ENCODE measurements at regions not wholly inside any gene's neighbourhood (a gene's known extent, or its start where the extent isn't known, plus 50 kb on each side); places are given as distances from the start of the nearest gene placed in this dataset.
A peak's percentile ranks its signal among the peaks of the same experiment; 100 is the strongest.

DNA sequence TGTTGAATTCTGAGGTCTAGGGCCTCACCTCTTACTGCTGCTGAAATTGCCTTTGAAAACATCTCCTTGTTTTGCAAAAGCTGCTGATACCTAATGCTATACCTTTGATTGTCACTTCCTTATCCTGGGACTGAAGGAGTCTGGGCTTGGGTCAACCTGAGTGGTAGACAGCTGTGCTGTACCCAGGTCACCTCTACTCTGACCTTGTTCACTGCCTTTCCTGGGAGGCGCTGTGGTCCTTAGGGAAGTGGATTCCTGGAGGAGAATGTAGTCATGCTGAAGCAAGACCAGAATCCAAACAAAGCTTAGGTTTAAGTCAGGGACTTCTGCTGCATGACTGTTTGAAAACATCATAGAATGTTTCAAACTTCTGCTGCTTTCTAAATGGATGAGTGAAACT lies 191.4 kb downstream of the SNAPC1 start:
- no peak for DNase-seq

DNA sequence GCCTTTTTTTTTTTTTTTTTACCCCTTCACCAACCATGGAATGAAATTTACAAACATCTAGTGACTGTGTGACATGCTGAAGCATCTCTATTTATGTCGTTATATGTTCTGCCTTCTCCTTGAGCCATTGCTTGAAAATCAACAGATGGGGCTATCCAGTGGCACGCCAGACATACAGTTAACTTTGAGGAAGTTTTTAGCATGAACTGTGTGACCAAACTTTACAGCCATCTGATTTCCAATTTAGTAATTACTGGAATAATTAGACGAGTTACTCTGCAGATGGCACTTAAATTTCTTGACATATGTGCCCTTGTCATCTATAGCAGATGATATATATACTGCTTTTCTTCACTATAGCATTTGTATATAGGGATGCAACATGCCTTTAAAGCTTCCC lies 192.1 kb downstream of the SNAPC1 start:
- DNase-seq: no peak

DNA sequence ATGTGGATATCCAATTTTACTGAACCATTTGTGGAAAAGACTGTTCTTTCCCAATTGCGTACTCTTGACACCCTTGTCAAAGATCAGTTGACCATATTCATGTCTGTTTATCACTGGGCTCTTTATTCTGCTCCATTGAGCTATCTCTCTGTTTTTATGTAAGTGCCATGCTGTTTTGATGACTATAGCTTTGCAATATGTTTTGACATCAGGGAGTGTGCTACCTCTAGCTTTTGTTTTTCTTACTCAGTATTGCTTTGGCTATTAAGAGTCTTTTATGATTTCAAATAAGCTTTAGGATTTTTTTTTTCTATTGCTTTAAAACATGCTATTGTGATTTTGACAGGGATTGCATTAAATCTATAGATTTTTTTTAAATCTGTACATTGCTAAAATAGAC lies 194.3 kb downstream of the SNAPC1 start:
- no peak for DNase-seq

DNA sequence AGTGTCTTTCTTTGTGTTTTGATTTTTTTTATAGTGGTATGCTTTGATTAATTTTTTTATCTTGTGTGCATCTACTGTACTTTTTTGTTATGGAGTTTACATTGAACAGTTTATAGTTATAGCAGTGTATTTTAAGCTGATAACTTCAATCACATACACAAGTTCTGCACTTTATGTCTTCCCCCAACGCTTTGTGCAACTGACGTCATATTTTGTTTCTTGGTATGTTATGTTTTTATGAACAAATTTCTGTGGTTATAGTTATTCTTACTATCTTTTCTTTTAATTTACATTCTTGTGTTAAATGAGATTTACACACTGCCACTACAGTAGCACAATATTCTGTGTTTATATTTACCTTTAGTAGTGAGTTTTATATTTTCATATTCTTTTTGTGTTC lies 197.1 kb downstream of the SNAPC1 start:
- DNase-seq: no peak

DNA sequence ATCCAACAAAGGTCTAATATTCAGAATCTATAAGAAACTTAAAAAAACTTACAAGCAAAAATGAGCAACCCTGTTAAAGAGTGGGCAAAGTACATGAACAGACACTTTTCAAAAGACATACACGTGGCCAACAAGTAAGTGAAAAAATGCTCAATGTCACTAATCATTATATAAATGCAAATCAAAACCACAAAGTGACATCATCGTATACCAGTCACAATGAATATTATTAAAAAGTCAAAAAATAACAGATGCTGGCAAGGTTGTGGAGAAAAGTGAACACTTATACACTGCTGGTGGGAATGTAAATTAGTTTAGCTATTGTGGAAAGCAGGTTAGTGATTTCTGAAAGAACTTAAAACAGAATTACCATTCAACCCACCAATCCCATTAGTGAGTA lies 199.1 kb downstream of the SNAPC1 start:
- DNase-seq: no peak

DNA sequence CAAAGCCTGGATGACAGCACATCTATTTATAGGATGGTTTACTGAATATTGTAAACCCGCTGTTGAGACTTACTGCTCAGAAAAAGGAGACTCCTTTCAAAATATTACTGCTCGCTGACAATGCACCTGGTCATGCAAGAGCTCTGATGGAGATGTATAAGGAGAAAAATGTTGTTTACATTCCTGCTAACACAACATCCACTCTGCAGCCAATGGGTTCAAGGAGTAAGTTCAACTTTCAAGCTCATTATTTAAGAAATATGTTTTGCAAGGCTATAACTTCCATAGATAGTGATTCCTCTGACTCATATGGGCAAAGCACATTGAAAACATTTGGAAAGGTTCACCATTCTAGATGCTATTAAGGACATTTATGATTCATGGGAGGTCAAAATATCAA lies 201.7 kb downstream of the SNAPC1 start:
- DNase-seq: no peak

DNA sequence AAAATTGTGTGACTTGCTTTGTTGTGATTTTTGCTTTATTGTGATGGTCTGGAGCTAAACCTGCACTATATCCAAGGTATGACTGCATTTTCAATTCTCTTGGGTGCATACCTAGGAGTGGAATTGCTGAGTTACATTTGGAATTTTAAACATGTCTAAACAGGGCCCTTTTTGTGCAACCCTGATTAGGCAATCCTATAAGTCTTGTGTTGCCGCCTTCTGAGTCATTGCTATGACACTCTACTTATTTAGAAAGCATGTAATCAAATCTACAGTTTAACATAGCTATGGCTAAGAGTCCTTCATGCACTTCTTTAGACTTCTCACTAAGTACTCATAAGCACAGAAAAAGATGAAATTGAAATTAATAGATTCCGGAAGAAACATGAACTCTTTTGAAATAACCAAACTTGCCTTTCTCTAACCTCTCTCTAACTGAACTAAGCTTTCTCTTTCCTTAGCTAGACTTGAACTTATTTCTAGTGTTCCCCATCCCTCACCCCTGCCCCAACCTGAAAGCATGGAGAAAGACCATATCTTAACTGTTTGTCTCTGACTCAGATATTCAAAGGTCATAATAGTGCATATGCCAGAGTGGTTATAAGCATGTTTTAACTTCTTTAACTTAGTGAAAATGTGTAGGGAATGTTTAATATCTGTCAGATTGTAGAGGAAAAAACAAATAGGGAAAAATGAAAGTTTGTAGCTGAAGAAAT lies 203.0 kb downstream of the SNAPC1 start:
- no peak for DNase-seq

DNA sequence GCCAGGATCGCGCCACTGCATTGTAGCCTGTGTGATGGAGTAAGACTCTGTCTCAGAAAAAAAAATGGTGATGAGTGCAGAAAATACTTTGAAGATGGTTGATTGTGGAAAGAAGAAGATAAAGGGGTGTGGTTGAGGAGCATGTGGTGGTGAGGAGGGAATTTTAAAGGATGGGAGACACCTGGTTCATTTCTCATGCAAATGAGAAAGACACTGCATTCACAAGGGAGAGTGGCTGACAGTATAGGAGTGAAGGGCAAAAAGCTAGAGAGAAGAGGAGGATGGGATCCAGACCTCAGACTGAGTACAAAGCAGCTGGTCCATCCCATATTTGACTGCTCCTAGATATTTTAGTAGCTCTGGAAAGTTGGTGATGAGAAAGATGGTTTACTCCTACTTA lies 206.0 kb downstream of the SNAPC1 start:
- no peak for DNase-seq

DNA sequence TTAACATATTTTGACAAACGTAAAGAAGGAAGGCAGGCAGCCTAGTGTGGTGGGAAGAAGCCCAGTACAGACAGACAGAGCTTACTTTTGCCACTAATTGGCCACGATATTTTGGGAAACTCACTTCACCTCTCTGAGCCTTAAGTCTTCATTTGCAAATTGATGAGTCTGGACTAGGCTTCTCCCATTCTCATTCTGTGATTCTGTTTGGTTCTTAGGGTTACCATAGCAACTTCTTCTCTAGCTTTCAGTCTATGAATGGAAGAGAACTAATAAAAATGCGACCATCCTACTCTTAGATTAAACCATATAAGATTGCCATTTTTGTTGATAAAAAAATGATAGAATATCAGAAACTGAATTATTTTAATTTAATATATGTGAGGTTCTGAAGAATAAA lies 210.5 kb downstream of the SNAPC1 start:
- DNase-seq: no peak

DNA sequence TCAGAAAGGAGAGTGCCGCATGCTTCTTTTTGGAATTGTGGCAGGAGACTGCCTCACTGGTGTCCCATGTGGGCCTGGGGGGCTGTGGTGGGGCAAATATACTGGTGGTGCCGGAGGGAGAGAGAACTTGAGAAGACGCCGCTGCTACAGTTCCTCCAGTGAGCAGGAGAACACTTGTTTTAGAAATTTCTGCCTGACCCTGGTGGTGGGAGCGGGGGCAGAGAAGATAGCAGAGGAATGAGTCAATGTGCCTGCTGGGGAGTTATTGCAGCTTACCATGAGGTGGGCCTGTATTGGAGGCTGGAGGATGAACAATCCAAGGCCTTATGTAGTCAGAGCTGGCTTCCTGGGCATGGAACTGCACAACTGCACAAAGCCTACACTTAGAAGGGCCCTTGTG lies 211.8 kb downstream of the SNAPC1 start:
- no peak for DNase-seq

DNA sequence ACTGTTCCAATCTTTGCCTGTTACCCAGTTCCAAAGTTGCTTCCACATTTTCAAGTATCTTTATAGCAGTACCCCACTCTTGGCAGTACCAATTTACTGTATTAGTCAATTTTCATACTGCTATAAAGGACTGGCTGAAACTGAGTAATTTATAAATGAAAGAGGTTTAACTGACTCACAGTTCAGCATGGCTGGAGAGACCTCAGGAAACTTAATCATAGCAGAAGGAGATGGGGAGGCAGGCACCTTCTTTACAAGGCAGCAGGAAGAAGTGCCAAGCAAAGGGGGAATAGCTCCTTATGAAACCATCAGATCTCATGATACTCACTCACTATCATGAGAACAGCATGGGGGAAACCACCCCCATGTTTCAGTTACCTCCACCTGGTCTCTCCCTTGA lies 215.0 kb downstream of the SNAPC1 start:
- no peak for DNase-seq

DNA sequence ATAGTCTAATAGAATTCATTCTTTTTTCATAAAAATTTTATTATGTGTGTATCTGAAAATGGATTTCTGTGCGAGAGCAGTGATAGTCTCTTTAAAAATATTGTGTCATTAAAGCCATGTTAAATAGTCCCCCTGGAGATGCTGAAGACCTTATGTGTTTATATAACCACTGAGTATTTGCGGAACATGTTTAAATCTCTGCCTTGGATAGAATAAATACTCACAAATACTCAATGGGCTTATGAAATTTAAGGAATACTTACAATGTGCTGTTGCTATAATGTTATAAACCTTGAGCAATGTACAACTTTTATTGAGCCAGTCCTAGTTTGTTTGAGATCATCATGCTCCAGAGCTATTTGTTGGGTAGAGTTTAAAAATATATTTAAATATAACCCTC lies 226.0 kb downstream of the SNAPC1 start:
- no peak for DNase-seq

DNA sequence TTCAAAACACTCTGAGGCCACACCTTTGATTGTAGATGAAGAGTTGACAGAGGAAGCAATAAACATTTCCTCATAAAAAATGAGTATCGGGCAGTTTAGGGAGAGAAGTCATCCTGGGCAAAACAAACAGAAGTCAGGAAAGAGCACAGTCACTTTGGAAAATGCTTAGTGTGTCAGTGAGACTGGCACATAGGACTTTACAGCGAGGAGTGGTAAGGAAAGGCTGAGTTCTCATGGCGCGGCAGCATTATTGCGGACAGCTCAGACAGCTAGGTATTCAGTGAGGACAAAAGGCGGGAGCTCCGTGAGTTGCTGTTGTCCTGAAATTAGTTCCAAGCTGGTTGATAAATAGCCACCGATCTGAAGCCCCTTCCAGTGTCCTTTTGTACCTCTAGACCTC lies 229.9 kb downstream of the SNAPC1 start:
- no peak for DNase-seq

DNA sequence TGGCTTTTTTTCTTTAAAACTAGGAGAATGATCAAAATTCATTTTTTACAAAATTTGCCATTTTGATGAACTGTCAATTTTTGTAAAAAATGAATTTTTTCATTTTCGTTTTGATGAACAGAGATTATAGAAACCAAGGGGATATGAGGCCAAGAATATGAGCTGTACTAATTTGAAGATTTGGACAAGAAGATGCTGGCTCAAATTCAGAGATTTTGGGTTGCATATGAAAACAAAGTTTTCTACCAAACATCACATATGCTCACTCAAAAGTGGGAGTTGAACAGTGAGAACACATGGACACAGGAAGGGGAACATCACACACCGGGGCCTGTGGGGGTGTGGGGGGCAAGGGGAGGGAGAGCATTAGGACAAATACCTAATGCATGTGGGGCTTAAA lies 230.7 kb downstream of the SNAPC1 start:
- DNase-seq: no peak

DNA sequence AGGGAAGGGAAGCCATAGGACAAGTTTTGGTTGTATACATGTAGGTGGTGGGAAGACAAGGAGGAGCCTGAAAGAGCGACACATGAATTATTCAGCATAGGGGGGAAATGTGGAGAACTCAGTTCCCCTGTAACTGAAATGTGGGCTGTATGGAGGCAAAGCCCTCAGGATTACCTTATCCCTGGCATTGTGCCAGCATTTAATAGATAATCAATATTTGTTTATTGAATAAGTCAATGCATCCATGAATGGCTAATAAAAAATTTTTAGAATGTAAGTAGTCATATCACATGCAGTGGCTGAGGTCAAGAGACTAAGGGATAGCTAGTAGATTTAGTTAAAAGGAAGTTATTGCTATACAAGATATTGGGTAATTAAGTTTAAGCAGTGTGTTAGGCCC lies 232.4 kb downstream of the SNAPC1 start:
- no peak for DNase-seq

DNA sequence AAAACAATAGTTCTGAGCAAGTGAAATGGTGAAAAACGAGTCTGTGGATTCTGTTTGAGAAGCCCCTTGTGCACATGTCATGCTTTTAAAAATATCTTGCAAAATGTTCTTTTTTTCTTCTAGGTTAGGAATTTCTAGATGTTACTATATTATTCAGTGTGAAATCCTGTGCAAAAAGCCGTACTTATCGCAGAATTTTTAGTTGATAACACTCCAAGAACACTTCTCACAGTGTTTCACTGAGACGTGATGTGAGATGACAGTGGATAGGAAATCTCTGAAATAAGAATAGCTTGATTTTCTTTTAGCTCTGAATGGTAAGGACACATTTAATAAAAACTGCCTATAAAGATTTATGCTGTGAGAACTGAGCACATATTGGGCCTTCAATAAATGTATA lies 234.5 kb downstream of the SNAPC1 start:
- no peak for DNase-seq

DNA sequence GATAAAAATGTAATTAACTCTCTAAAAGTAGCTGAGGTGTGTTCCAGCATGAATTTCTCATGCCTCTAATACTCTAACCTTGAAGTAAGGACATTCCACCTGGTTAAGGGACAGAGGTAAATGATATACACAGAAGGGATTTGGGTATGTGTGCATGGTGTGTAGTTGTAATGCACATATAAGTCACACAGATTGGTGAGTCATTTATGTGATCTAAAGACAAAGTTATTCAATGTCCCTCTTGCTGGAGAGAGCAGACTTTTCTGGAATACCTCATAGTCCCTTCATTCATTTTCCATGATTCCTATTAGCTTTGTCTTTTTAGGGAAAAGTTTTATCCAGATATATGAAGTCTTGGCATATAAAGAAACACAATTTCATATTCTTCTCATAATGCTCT lies 234.9 kb downstream of the SNAPC1 start:
- DNase-seq: no peak

DNA sequence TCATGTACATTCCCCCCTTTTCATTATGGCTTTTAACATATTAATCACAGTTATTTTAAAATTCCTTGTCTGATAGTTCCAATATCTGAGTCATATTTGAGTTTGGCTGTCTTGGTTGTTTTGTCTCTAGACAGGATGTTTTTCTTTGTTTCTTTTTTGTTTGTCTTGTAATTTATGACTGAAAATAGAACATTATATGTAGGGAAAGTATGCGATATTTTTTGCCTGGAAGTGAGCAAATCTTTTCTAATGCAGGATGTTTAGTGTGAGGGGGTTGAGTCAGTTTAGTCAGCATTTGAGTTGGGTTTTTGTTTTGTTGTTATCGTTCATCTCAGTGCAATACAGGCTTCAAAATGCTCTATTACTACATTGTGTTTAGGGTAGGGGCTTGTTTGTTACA lies 239.7 kb downstream of the SNAPC1 start:
- DNase-seq: no peak

DNA sequence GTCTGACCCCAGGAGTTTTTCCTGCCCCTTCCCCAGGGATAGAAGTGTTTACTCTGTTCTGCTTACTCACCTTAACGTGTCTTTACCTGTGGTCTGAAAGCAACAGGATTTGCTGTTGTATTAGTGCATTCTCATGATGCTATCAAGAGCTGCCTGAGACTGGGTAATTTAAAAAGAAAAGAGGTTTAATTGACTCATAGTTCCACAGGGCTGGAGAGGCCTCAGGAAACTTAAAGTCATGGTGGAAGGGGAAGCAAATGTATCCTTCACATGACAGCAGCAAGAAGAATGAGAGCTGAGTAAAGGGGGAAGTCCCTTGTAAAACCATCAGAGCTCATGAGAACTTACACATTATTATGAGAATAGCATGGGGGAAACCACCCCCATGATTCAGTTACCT lies 240.4 kb downstream of the SNAPC1 start:
- peak; percentile 41 for DNase-seq

DNA sequence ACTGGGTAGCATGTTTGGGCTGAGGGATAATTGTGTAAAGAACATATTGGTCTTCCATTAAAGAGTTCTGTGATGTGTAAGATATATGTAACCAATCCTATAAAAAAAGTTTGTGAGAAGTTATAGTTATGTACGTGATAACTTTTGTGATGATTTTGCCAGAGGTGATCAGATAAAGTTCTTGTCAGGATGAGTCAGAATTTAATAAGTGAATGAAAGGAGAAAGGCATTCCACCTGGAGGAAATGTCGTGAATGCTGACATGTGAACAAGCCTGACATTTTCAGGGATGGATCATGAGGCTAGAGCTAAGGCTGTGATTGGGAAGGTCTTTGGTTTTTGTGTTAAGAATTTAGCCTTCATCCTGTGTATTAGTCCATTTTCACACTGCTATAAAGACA lies 241.5 kb downstream of the SNAPC1 start:
- DNase-seq: no peak

DNA sequence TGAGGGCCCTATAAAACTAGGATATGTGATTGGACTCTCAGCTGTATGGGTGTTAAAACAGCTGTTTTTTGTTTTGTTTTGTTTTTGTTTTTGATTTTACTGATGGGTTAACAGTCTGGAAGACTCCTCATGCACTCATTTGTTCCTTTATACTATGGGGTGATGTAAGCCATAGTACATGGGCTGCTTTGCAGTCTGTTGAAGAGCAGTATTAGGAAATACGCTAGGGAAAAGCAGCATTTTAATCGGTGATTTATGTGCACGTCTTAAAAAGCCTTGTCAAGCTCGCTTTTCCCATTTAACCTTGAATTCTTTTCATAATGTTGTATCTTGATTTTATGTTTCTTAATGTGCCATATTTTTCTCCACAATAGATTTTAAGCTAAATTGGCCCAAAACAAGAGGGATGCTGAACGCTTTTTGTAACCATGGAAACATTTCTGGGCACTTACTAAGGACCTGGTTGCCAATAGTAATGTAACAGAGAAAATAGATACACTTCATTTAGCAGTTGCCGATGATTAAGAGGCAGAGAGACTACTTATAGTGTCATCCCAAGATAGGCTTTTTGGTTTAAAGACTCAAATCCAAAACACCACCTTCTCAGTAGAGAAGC lies 244.0 kb downstream of the SNAPC1 start:
- DNase-seq: no peak

DNA sequence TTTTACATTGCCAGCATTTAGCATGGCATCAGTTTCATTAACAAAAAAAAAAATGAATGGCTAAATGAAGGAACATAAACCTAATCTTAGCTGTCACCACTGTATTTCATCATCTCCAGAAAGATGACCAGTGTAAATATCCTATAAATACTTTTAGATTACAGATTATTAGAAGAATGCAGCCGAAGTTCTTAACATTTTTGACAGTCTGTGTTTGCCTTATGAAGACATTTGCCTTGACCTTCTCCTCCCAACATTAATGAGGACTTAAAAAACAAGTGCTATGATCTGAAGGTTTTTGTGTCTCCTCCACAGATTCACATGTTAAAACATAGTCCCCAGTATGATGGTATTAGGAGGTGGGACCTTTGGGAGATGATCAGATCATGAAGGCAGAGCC lies 253.0 kb downstream of the SNAPC1 start:
- no peak for DNase-seq

DNA sequence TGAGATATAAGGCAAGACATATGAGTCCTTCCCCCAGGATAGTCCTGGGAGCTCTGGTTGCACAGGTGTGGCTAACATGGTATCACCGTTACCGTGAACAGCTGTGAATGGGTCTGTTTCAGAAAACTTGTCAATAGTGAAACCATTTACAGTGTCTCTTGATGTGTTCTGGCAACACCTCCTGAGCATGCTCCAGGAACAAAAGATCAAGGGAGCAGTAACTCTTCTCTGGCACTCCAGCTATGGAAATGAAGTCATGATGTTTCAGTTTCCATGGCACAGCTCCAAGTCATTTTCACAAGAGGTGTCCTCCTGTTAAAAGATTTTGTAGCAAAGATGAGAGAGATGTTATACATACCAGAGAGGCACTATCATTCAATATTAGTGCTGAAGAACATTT lies 253.7 kb downstream of the SNAPC1 start:
- no peak for DNase-seq

DNA sequence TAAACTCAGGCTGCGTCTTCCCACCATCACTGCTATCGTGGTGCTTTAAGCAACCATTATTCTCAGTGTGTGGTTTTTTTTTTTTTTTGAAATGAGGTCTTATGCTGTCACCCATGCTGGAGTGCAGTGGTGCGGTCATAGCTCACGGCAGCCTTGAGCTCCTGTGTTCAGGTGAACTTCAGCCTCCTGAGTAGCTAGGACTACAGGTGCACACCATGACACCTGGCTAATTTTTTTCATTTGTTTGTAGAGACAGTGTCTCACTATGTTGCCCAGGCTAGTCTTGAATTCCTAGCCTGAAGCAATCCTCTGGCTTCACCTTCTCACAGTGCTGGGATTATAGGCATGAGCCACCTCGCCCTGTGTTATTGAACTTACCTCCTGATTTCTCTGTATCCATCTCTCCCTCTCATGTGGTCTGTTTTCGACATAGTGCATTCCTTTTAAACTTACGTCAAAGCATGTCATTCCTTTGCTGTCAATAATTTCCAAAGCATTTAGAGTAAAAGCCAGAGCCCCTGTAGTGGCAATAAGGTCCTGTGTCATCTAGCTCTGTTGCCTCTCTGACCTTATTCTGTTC lies 255.5 kb downstream of the SNAPC1 start:
- DNase-seq: no peak

DNA sequence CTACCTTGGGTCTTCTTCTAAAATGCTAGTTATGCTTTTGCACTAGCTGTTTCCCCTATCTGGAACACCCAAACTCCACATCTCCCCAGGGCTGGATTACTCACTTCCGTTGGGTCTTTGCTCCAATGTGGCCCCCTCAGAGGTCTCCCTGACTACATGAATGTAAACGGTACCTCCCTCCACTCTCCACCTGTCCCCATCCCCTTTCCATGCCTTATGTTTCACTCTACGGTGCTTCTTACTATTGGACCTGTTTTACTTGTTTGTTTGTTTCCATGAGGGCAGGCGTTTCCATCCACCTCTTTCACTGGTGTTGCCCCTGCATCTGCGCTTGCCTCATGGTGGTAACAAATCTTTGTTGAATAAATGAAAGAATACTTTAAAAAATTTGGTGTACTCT lies 256.4 kb downstream of the SNAPC1 start:
- DNase-seq: no peak
